ENCODE measurements at regions not wholly inside any gene's neighbourhood (a gene's known extent, or its start where the extent isn't known, plus 50 kb on each side); places are given as distances from the start of the nearest gene placed in this dataset.

DNA sequence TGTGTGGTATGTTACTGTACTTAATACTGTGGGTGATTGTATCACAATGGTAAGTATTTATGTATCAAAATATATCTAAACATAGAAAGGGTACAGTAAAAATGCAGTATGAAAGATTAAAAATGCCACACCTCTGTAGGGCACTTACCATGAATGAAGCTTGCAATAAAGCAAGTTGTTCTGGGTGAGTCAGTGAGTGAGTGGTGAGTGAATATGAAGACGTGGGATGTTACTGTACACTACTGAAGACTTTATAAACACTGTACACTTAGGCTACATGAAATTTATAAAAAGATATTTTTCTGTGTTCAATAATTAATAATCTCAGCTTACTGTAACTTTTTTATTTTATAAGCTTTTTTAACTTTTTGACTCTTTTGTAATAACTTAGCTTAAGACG, 1162.4 kb upstream of the NRXN1 start:
- TF ChIP-seq, protein P1, sequence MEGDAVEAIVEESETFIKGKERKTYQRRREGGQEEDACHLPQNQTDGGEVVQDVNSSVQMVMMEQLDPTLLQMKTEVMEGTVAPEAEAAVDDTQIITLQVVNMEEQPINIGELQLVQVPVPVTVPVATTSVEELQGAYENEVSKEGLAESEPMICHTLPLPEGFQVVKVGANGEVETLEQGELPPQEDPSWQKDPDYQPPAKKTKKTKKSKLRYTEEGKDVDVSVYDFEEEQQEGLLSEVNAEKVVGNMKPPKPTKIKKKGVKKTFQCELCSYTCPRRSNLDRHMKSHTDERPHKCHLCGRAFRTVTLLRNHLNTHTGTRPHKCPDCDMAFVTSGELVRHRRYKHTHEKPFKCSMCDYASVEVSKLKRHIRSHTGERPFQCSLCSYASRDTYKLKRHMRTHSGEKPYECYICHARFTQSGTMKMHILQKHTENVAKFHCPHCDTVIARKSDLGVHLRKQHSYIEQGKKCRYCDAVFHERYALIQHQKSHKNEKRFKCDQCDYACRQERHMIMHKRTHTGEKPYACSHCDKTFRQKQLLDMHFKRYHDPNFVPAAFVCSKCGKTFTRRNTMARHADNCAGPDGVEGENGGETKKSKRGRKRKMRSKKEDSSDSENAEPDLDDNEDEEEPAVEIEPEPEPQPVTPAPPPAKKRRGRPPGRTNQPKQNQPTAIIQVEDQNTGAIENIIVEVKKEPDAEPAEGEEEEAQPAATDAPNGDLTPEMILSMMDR (IDR thresholded peaks at IDR 0.05): no peak
- TF ChIP-seq POLR2A (IDR thresholded peaks at IDR 0.05): no peak

Data from lower leg skin (tissue), 3 donors.